Left renal pelvis (tissue), 4 donors: ENCODE measurements at regions not wholly inside any gene's neighbourhood (a gene's known extent, or its start where the extent isn't known, plus 50 kb on each side); places are given as distances from the start of the nearest gene placed in this dataset.

Source experiments
- DNase-seq, 4 donors: peaks; one replicate each; pipeline ENCODE4 v3.0.0-alpha.2; 2013; ENCODE audit warnings: low read depth in 4 of 4, low spot score in 3 of 4

GRCh38 chr18:65567372-65567771 is 183.4 kb upstream of the CDH7 start:
- DNase-seq: peak in 1 of 4 donors; percentile 10

- DNase-seq: no peak
These were observed 202.5 kb upstream of the CDH7 start for GRCh38 chr18:65548316-65548715.

- no peak for DNase-seq
These were observed 203.8 kb upstream of the CDH7 start for GRCh38 chr18:65547046-65547445.

GRCh38 chr18:65544701-65545100 is 206.1 kb upstream of the CDH7 start:
- DNase-seq: no peak

GRCh38 chr18:65527879-65528633 is 222.8 kb upstream of the CDH7 start:
- DNase-seq: peak in 3 of 4 donors; percentile 30 to 59 (median 35)

GRCh38 chr18:65526099-65526498 is 224.7 kb upstream of the CDH7 start:
- no peak for DNase-seq

GRCh38 chr18:65523461-65523860 is 227.4 kb upstream of the CDH7 start:
- DNase-seq: no peak

- DNase-seq: no peak
These were observed 227.9 kb upstream of the CDH7 start for GRCh38 chr18:65522907-65523306.

- DNase-seq: no peak
These were observed 234.6 kb upstream of the CDH7 start for GRCh38 chr18:65516209-65516608.

GRCh38 chr18:65498605-65499004 is 252.2 kb upstream of the CDH7 start:
- no peak for DNase-seq

GRCh38 chr18:65487569-65487968 is 263.2 kb upstream of the CDH7 start:
- no peak for DNase-seq

GRCh38 chr18:65477455-65477854 is 273.4 kb upstream of the CDH7 start:
- DNase-seq: no peak

- DNase-seq: no peak
These were observed 281.9 kb upstream of the CDH7 start for GRCh38 chr18:65468881-65469280.

GRCh38 chr18:65464361-65464760 is 286.5 kb upstream of the CDH7 start:
- no peak for DNase-seq

GRCh38 chr18:65459741-65460140 is 291.1 kb upstream of the CDH7 start:
- DNase-seq: no peak

GRCh38 chr18:65458871-65459270 is 291.9 kb upstream of the CDH7 start:
- DNase-seq: no peak

GRCh38 chr18:65439188-65439587 is 311.6 kb upstream of the CDH7 start:
- DNase-seq: no peak

- no peak for DNase-seq
These were observed 314.4 kb upstream of the CDH7 start for GRCh38 chr18:65436430-65436829.

- DNase-seq: no peak
These were observed 315.3 kb upstream of the CDH7 start for GRCh38 chr18:65435534-65435933.

GRCh38 chr18:65429601-65430000 is 321.2 kb upstream of the CDH7 start:
- no peak for DNase-seq

GRCh38 chr18:65425366-65425765 is 325.4 kb upstream of the CDH7 start:
- no peak for DNase-seq

GRCh38 chr18:65423776-65424175 is 327.0 kb upstream of the CDH7 start:
- DNase-seq: no peak
